ENCODE measurements at regions not wholly inside any gene's neighbourhood (a gene's known extent, or its start where the extent isn't known, plus 50 kb on each side); places are given as distances from the start of the nearest gene placed in this dataset.

GRCh38 chr2:44839771-44840502 lies 101.6 kb upstream of the SIX3 start:
- no peak overlapping the region for H3K27ac ChIP-seq (ENCODE audit: low read depth, low read length)
- H3K4me2 ChIP-seq (ENCODE audit: insufficient read depth in 1 of 2, low read depth in 2 of 2, low read length in 2 of 2): no peak overlapping the region
- CTCF ChIA-PET (ENCODE audit: partially characterized antibody): interaction anchor here (1.5 kb wide), 1 partner anchor 34 kb away, joined by 3 read pairs; no protein-coding TSS in a partner anchor
- no peak overlapping the region for H2BK12ac ChIP-seq (ENCODE audit: low read depth, low read length)
- no peak overlapping the region for H2AK5ac ChIP-seq (ENCODE audit: low read depth, low read length)
- H2AFZ ChIP-seq (ENCODE audit: low read length): no peak overlapping the region
- no peaks in the 10 kb centered on the region for H3K23me2 ChIP-seq (ENCODE audit: low read depth, low read length)
- H2BK20ac ChIP-seq (ENCODE audit: low read length): no peak overlapping the region
- WGBS, 2 experiments (ENCODE audit: extremely low coverage in 1 of 2, insufficient coverage in 1 of 2, insufficient read length in 1 of 2, insufficient replicate concordance in 2 of 2, low coverage in 1 of 2, low lambda C conversion rate in 2 of 2, missing lambda C conversion rate in 1 of 2): 89% methylated on average over 10 of the region's 10 CpGs; no CpG with 5 or more reads in 1 of the 2 experiments
- POLR2A ChIA-PET (ENCODE audit: partially characterized antibody): no interaction called here
- no peak overlapping the region for H3K18ac ChIP-seq (ENCODE audit: extremely low read depth, low read length)
- H3K79me1 ChIP-seq (ENCODE audit: low read depth, low read length): no peaks in the 10 kb centered on the region
- H2BK120ac ChIP-seq (replicated peaks; ENCODE audit: low read depth, low read length): no peak overlapping the region
- H2BK15ac ChIP-seq (ENCODE audit: low read length): no peak overlapping the region
- no peaks in the 10 kb centered on the region for H4K20me1 ChIP-seq (replicated peaks in 1 of 2; ENCODE audit: control insufficient read depth in 1 of 2, insufficient read depth in 2 of 2, low read length in 2 of 2)
- H3K9me3 ChIP-seq (ENCODE audit: insufficient read depth in 2 of 2, low read depth in 1 of 2, low read length in 1 of 2): no peaks in the 10 kb centered on the region
- H4K91ac ChIP-seq (replicated peaks; ENCODE audit: insufficient read length, low read length): no peak overlapping the region
- FAIRE-seq (no peak), DNase-seq (ENCODE audit: low read depth in 1 of 2, low spot score in 2 of 2) (peak in 1 of 2 experiments; percentile 11)
- H3K4me3 ChIP-seq (ENCODE audit: extremely low read depth in 1 of 4, insufficient read depth in 2 of 4, low read depth in 3 of 4, low read length in 4 of 4): no peak overlapping the region
- no peak overlapping the region for H3K23ac ChIP-seq (ENCODE audit: insufficient read length)
- no peak overlapping the region for H3K4ac ChIP-seq (replicated peaks; ENCODE audit: insufficient read length, low read depth, low read length)
- H3K36me3 ChIP-seq (ENCODE audit: control insufficient read depth in 2 of 4, insufficient read depth in 4 of 4, low read length in 3 of 4): no peaks in the 10 kb centered on the region
- no peak overlapping the region for H2BK5ac ChIP-seq (ENCODE audit: low read depth, low read length)
- no peak overlapping the region for H4K5ac ChIP-seq (ENCODE audit: insufficient read length, low read depth, low read length)
- no peak for TF ChIP-seq TEAD4 (IDR thresholded peaks at IDR 0.05; ENCODE audit: low read depth, low read length)
- TF ChIP-seq HDAC2 (IDR thresholded peaks at IDR 0.05; ENCODE audit: borderline replicate concordance in 1 of 2, low read depth in 2 of 2, low read length in 2 of 2): no peak
- TF ChIP-seq TBP (IDR thresholded peaks at IDR 0.05; ENCODE audit: low read depth, low read length): no peak
- no peak for TF ChIP-seq SP4 (IDR thresholded peaks at IDR 0.05; ENCODE audit: low read length)
- no peak for TF ChIP-seq TAF7 (optimal IDR thresholded peaks at IDR 0.05; ENCODE audit: borderline replicate concordance, low read depth, low read length)
- TF ChIP-seq ATF2 (IDR thresholded peaks at IDR 0.05; ENCODE audit: low read length): no peak
- TF ChIP-seq JUN (IDR thresholded peaks at IDR 0.05; ENCODE audit: low read depth, low read length): no peak
- no peak for TF ChIP-seq NANOG (IDR thresholded peaks at IDR 0.05; ENCODE audit: insufficient read depth, low read depth, low read length, poor library complexity, severe bottlenecking)
- no peak for TF ChIP-seq HDAC6 (IDR thresholded peaks at IDR 0.05; ENCODE audit: low read depth, low read length)
- TF ChIP-seq SRF (IDR thresholded peaks at IDR 0.05; ENCODE audit: low read depth, low read length): no peak
- H3K27me3 ChIP-seq (replicated peaks in 1 of 4; ENCODE audit: control insufficient read depth in 3 of 4, extremely low read depth in 1 of 4, insufficient read depth in 3 of 4, low read length in 3 of 4): no peaks in the 10 kb centered on the region
- H4K8ac ChIP-seq (ENCODE audit: extremely low read depth, insufficient read depth, low read length): no peak overlapping the region
- H3K9ac ChIP-seq (replicated peaks in 1 of 4; ENCODE audit: extremely low read depth in 1 of 4, low read depth in 3 of 4, low read length in 3 of 4): no peak overlapping the region
- no peak overlapping the region for H3K14ac ChIP-seq (ENCODE audit: insufficient read length)
- no peak overlapping the region for H3K56ac ChIP-seq (replicated peaks; ENCODE audit: insufficient read length, low read depth, low read length)
- no peaks in the 10 kb centered on the region for H3K79me2 ChIP-seq (ENCODE audit: control insufficient read depth in 1 of 2, insufficient read depth in 2 of 2, low read length in 2 of 2)
- no peaks in the 10 kb centered on the region for H3K4me1 ChIP-seq (replicated peaks in 1 of 4; ENCODE audit: control insufficient read depth in 3 of 4, insufficient read depth in 4 of 4, low read length in 3 of 4)

All from H1 (cell line).